ENCODE measurements at regions not wholly inside any gene's neighbourhood (a gene's known extent, or its start where the extent isn't known, plus 50 kb on each side); places are given as distances from the start of the nearest gene placed in this dataset.

DNA sequence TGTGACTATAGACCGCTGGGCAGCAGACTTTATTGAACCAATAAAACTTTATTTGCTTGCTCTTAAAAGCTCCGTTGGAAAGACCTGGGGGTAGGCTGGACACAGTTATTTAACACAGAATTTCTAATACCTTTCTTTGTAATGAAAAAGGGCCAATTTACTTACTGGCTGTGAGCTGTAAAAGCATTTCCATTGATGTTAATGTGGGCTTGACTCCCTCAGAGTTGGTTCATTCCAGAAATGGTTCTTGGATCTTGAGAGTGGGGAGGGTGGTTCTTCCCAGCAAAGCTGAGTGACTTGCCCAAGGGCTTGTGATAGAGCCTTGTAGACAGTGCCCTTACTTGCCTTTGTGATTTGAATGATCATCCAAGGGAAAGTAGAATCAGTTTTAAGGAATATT, 100.6 kb downstream of the SOX4 start:
- TF ChIP-seq, protein P1, sequence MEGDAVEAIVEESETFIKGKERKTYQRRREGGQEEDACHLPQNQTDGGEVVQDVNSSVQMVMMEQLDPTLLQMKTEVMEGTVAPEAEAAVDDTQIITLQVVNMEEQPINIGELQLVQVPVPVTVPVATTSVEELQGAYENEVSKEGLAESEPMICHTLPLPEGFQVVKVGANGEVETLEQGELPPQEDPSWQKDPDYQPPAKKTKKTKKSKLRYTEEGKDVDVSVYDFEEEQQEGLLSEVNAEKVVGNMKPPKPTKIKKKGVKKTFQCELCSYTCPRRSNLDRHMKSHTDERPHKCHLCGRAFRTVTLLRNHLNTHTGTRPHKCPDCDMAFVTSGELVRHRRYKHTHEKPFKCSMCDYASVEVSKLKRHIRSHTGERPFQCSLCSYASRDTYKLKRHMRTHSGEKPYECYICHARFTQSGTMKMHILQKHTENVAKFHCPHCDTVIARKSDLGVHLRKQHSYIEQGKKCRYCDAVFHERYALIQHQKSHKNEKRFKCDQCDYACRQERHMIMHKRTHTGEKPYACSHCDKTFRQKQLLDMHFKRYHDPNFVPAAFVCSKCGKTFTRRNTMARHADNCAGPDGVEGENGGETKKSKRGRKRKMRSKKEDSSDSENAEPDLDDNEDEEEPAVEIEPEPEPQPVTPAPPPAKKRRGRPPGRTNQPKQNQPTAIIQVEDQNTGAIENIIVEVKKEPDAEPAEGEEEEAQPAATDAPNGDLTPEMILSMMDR (IDR thresholded peaks at IDR 0.05): no peak
- TF ChIP-seq POLR2A (IDR thresholded peaks at IDR 0.05): no peak

Data from breast epithelium (tissue), 3 donors.